Muscle of leg (tissue), 3 donors: ENCODE measurements at regions not wholly inside any gene's neighbourhood (a gene's known extent, or its start where the extent isn't known, plus 50 kb on each side); places are given as distances from the start of the nearest gene placed in this dataset.

Source experiments
- DNase-seq: peaks from one replicate; pipeline ENCODE4 v3.0.0; 2013
- H3K27ac ChIP-seq: one replicate; pipeline ENCODE4 v1.5.1; 2013; ENCODE audit warnings: mild to moderate bottlenecking, low read length, control low read depth
- H3K27me3 ChIP-seq: one replicate; pipeline ENCODE4 v1.6.1; 2013; ENCODE audit warnings: low read length; ENCODE audit not compliant: control insufficient read depth, insufficient read depth
- H3K36me3 ChIP-seq: one replicate; pipeline ENCODE4 v1.6.1; 2013; ENCODE audit warnings: low read length; ENCODE audit not compliant: control insufficient read depth, insufficient read depth
- H3K4me1 ChIP-seq: one replicate; pipeline ENCODE4 v1.6.1; 2013; ENCODE audit warnings: low read length; ENCODE audit not compliant: control insufficient read depth, insufficient read depth
- H3K4me3 ChIP-seq: one replicate; pipeline ENCODE4 v1.5.1; 2013; ENCODE audit warnings: low read length, control low read depth
- H3K9me3 ChIP-seq: replicated peaks from 2 replicates; pipeline ENCODE4 v1.6.1; 2013; ENCODE audit warnings: low read depth, low read length; ENCODE audit not compliant: control insufficient read depth
- WGBS: methylation state at CpG from one replicate; pipeline ENCODE4 v1.1.5; 2013; ENCODE audit warnings: missing lambda C conversion rate; ENCODE audit not compliant: insufficient coverage; 5-methylcytosine and 5-hydroxymethylcytosine counted together

DNA sequence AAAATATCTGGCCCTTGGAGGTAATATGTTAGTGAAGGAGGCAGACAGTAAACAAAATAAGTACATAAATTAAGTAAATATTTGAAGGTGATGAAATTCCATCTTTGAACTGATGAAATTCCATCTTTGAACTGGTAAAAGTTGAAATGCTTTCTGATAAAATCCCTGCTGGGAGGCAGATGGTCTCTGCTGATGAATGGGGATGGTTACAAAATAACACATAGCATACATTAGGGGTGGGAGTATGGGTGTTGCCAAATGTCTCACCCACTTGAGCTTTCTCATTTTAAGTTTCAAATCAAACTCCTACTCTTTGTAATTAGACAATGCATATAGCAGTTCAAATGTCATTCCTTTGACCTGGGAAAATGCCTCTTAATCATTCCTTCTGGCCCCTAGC lies 77.5 kb upstream of the SORCS3 start:
- no peaks in the 10 kb centered on the region for H3K4me1 ChIP-seq

DNA sequence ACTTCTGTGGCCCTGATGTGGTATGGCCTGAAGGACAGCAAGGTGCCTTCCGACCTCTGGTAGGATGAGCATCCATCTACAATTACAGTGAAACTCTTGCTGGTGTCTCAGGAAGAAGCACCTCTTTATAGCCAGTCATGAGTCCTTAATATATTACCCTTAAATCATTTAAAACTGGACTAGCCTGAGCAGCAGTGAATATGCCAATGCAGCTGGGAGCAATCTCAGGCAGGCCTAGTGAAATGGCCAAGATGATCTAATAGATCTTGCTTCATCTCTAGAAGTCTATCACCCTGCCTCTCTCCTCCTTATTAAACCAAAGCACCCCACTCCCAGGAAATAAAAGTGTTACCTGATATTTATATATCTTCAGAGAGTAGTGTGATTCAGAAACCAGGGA lies 66.7 kb upstream of the SORCS3 start:
- no CpG with 5 or more reads among the region's 1 CpG for WGBS
- Histone ChIP-seq H3K27me3 (no peaks in the 10 kb centered on the region), H3K4me1 (no peaks in the 10 kb centered on the region), H3K36me3 (no peaks in the 10 kb centered on the region), H3K27ac (no peak overlapping the region), H3K4me3 (no peak overlapping the region), H3K9me3 (no peaks in the 10 kb centered on the region)
- DNase-seq: no peak

More for the DNA sequence above, 77.5 kb upstream of the SORCS3 start:
- Histone ChIP-seq H3K9me3 (no peaks in the 10 kb centered on the region), H3K27ac (no peak overlapping the region), H3K4me3 (no peak overlapping the region), H3K36me3 (no peaks in the 10 kb centered on the region), H3K27me3 (no peaks in the 10 kb centered on the region)
- DNase-seq: no peak

DNA sequence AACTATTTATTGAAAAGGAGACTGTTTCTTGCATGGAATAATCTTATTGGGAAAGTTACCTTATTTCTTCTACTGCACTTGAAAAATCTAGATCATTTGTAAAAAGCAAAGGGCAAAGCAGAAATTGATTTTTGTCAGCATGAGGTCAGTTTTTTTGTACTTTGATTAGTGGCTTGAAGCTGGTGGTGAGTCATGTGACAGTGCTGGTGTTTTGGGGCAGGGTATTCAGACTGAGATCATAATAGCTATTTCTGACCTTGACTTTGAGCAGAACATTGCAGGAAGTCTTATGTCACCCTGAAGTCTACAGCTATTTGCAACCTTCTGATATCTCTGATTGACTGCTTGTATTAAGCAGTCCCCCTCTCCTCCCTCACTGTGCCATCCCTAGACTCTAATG lies 66.3 kb upstream of the SORCS3 start:
- H3K4me1 ChIP-seq: no peaks in the 10 kb centered on the region
- no peaks in the 10 kb centered on the region for H3K9me3 ChIP-seq
- H3K36me3 ChIP-seq: no peaks in the 10 kb centered on the region
- peaks cover 2% of the 10 kb centered on the region for H3K27me3 ChIP-seq
- H3K4me3 ChIP-seq: no peak overlapping the region
- DNase-seq: no peak
- no peak overlapping the region for H3K27ac ChIP-seq

DNA sequence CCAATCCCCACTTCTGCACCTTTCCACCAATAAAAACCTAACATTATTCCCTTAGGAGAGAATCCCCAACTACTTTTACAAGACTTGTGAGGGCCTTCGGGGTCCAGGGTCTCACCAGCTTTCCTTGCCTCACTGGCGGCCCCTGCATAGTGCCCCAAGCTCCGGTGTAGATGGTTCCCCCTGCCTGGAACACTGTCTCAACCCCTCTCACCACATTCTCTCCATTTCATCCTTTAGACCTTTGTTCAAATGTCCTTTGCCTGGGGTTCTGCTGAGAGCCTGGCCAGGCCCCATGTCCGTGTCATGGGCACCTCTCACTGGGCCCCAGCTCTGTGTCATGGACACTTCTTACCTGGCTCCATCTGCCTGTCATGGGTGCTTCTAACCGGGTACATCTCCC lies 64.5 kb upstream of the SORCS3 start:
- H3K36me3 ChIP-seq: no peaks in the 10 kb centered on the region
- peaks cover 5% of the 10 kb centered on the region for H3K27me3 ChIP-seq
- DNase-seq: no peak
- H3K9me3 ChIP-seq: no peaks in the 10 kb centered on the region
- 84% methylated on average over 4 of the region's 5 CpGs for WGBS
- H3K4me3 ChIP-seq: no peak overlapping the region
- H3K27ac ChIP-seq: no peak overlapping the region
- no peaks in the 10 kb centered on the region for H3K4me1 ChIP-seq

DNA sequence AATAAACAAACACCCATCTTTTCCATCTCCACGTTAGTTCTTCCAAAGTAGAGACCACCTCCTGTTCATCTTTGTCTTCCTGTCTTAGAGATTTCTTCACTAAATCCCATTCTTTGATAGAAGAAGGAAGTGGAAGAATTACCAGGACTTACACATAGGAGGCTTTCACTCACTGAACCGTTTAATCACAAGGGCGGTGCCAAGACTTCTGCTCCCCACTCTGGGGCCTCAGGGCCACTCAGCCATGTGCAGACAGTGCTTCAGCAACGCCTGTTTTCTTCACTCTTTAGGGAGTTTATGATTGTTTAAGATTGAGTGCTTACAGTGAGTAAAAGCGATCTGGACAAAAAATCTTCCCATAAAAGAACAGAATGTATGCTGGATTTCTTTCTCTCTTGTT lies 63.9 kb upstream of the SORCS3 start:
- H3K4me1 ChIP-seq: no peaks in the 10 kb centered on the region
- DNase-seq: no peak
- WGBS: no CpG with 5 or more reads among the region's 5 CpGs
- no peak overlapping the region for H3K4me3 ChIP-seq
- no peaks in the 10 kb centered on the region for H3K9me3 ChIP-seq
- H3K27ac ChIP-seq: no peak overlapping the region
- H3K27me3 ChIP-seq: peaks cover 5% of the 10 kb centered on the region
- H3K36me3 ChIP-seq: no peaks in the 10 kb centered on the region

DNA sequence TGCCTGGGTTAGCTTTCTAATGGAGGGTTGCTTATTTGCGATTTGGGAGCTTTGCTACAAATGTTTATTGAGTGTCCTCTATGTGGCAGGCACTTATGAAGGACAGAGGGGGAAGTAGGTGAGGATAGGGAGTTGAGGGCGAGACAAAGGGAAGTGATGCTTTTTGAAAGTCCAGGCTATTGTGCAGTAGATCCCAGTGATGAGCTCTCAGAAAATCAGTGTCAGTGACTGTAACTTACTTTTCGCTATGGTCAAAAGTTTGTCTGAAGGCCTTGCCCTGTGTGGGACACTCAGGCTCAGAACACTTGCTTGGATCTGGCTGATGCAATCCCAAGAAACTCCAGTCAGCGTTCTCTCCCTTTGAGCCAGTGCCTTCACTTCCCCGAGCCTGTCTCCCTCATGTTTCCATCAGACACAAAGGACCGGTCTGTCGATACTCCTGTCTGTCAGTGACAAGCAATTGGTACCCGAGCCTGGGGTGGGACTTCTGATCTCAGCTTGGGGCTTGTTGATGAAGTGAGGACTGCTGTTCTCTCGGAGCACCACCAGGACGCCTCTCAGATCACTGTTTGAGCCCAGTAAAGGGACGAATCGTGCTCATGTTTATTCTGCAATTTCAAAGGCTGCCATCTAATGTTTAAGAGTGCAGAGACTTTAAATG lies 63.1 kb upstream of the SORCS3 start:
- H3K4me3 ChIP-seq: no peak overlapping the region
- H3K27me3 ChIP-seq: peaks cover 10% of the 10 kb centered on the region
- H3K36me3 ChIP-seq: no peaks in the 10 kb centered on the region
- no peaks in the 10 kb centered on the region for H3K9me3 ChIP-seq
- H3K27ac ChIP-seq: no peak overlapping the region
- no peak for DNase-seq
- WGBS: 64% methylated on average over 9 of the region's 12 CpGs
- no peaks in the 10 kb centered on the region for H3K4me1 ChIP-seq

DNA sequence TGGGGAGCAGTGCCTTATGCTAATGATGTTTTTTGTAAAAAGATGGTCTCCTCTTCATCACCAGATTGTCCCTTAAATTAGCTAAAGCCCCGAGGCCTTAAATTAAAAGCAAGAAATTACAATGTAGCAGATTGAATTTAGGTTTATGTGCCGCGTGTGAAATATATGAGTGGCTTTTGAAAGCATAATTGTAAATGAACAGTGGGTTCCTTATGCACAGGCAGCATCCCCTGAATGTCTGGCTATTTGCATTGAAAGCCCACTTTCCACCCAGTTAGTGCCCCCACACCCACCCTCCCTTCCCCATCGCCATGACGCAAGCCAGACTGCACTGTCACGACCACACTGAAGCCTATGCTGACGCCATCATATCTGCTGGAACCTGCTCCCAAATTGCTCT lies 62.4 kb upstream of the SORCS3 start:
- 54% methylated on average over 4 of the region's 7 CpGs for WGBS

DNA sequence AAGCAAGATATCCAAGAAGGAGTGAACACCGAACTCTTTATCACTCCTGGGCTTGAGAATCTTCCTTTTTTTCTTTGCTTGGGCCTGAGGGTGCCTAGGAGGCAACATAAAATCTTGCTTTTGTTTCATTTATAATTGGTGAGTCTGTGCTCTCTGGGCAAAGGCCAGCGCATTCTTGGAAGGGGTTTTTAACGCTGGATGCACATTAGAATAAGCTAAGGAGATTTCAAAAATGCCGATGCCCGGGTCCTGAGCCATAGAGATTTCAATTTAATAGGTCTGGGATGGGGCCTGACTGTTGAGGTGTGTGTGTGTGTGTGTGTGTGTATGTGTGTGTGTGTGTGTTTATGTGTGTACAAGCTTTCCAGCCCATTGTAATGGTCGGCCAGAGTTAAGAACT lies 62.0 kb upstream of the SORCS3 start:
- H3K9me3 ChIP-seq: no peaks in the 10 kb centered on the region
- H3K4me3 ChIP-seq: no peak overlapping the region
- 75% methylated on average over 4 of the region's 6 CpGs for WGBS
- no peak overlapping the region for H3K27ac ChIP-seq
- H3K27me3 ChIP-seq: peaks cover 10% of the 10 kb centered on the region
- H3K36me3 ChIP-seq: no peaks in the 10 kb centered on the region
- no peak for DNase-seq
- no peaks in the 10 kb centered on the region for H3K4me1 ChIP-seq

More for the DNA sequence above, 62.4 kb upstream of the SORCS3 start:
- no peak overlapping the region for H3K4me3 ChIP-seq
- no peak overlapping the region for H3K27ac ChIP-seq
- no peaks in the 10 kb centered on the region for H3K4me1 ChIP-seq
- peaks cover 10% of the 10 kb centered on the region for H3K27me3 ChIP-seq
- no peak for DNase-seq
- H3K9me3 ChIP-seq: no peaks in the 10 kb centered on the region
- H3K36me3 ChIP-seq: no peaks in the 10 kb centered on the region

DNA sequence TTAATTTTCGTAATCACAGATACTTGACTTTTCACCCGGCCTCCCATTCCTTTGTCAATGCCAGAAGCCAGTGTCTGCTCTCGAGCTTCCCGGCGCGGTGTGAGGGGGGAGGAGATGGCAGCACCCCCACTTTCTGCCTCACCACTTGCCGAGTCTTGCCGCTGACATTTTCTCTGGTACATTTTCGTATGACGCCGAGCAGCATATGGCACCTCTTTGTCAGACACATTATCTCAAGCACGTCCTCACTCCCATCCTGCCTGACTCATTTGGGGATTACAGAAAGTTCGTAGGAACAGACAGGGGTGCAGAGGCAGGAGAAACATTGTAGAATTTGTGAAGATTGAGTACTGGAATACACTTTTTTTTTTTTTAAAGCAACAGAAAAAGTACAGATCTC lies 60.8 kb upstream of the SORCS3 start:
- WGBS: no CpG with 5 or more reads among the region's 13 CpGs

DNA sequence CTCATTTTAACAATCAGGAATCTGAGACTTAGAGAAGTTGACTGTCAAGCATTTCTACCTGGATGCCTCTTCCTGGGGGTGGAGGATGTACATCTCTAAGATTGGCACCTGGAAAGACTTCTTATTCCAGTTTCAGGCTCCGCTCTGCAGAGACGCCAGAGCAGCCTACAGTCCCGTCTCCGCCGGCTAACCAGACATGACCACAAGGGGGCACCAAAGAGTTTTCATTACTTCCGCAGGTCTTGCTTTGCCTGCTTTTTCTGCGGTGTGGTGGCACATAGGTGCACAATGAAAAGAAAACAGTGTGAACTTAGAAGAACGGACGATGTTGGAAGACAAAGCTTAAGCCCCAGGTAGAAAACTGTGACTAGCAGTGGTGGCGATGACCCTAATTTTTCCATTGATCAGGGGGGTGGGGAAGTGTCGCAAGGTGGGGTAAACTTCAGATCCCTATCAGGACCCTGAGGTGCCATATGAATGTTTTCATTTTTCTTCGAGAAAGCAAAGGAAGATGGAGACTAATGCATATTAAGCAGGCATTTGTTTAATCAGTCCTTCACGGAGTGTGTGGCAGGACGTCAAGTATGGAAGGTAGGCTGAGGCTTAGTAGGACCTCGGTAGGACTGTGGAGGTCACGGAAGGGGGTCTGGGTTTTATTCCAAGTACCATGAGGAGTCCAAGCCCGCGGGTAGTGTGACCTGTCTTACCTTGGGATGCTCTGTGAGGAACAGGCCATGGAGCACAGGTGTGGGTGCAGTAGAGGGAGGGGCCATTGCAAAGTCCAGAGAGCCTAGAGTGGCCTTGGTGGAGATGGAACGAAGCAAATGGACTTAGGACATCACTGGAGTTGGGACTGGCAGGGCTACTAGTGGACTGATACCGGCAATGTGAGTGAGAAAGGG lies 60.1 kb upstream of the SORCS3 start:
- peaks cover 10% of the 10 kb centered on the region for H3K27me3 ChIP-seq
- H3K27ac ChIP-seq: no peak overlapping the region
- peak; percentile 76 for DNase-seq
- no peaks in the 10 kb centered on the region for H3K9me3 ChIP-seq
- WGBS: 46% methylated on average over 19 of the region's 20 CpGs
- no peaks in the 10 kb centered on the region for H3K36me3 ChIP-seq
- no peak overlapping the region for H3K4me3 ChIP-seq
- no peaks in the 10 kb centered on the region for H3K4me1 ChIP-seq

More for the DNA sequence above, 60.8 kb upstream of the SORCS3 start:
- no peak overlapping the region for H3K27ac ChIP-seq
- no peak for DNase-seq
- H3K27me3 ChIP-seq: peaks cover 10% of the 10 kb centered on the region
- H3K36me3 ChIP-seq: no peaks in the 10 kb centered on the region
- H3K4me1 ChIP-seq: no peaks in the 10 kb centered on the region
- H3K9me3 ChIP-seq: no peaks in the 10 kb centered on the region
- no peak overlapping the region for H3K4me3 ChIP-seq
